Mammary epithelial cell (primary cell): ENCODE measurements at regions not wholly inside any gene's neighbourhood (a gene's known extent, or its start where the extent isn't known, plus 50 kb on each side); places are given as distances from the start of the nearest gene placed in this dataset.

Source experiments
- EZH2 ChIP-seq: IDR thresholded peaks from 2 replicates; pipeline ENCODE4 v1.6.1; 2012; ENCODE audit warnings: low read length, inconsistent platforms, borderline replicate concordance
- TF ChIP-seq, protein P1 (sequence below), 2 donors: IDR thresholded peaks in 1 of 2; conservative IDR thresholded peaks in 1 of 2; 2 replicates each; pipeline ENCODE4 v1.5.1; 2011 to 2012; ENCODE audit warnings: inconsistent platforms in 2 of 2, low read length in 2 of 2, mild to moderate bottlenecking in 2 of 2, control low read depth in 1 of 2, low read depth in 1 of 2; ENCODE audit not compliant: insufficient read depth in 1 of 2; ENCODE audit errors: extremely low read depth in 1 of 2

DNA sequence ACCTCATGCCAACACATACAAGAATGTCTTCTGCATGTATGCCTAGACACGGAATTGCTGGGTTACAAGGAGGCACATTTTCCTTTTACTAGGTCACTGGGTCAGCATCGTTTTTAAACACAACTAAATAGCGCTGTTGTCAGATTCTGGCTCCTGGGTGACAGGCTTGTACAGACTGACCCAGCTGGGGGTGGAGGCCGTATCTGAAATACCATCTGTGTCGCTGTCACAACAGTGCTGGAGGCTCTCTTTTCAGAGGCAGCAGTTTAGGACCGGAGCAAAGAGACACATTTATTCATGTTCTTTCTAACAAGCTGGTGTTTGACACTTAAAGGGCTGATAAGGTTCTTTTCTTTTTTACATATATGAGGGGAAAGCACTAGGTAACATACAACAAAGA, 403.0 kb upstream of the ASIC2 start:
- TF ChIP-seq, protein P1, sequence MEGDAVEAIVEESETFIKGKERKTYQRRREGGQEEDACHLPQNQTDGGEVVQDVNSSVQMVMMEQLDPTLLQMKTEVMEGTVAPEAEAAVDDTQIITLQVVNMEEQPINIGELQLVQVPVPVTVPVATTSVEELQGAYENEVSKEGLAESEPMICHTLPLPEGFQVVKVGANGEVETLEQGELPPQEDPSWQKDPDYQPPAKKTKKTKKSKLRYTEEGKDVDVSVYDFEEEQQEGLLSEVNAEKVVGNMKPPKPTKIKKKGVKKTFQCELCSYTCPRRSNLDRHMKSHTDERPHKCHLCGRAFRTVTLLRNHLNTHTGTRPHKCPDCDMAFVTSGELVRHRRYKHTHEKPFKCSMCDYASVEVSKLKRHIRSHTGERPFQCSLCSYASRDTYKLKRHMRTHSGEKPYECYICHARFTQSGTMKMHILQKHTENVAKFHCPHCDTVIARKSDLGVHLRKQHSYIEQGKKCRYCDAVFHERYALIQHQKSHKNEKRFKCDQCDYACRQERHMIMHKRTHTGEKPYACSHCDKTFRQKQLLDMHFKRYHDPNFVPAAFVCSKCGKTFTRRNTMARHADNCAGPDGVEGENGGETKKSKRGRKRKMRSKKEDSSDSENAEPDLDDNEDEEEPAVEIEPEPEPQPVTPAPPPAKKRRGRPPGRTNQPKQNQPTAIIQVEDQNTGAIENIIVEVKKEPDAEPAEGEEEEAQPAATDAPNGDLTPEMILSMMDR (conservative IDR thresholded peaks at IDR 0.05 in 1 of 2, IDR thresholded peaks at IDR 0.05 in 1 of 2; ENCODE audit: extremely low read depth in 1 of 2, insufficient read depth in 1 of 2, low read depth in 1 of 2, low read length in 2 of 2): no peak
- TF ChIP-seq EZH2: no peak
